ENCODE measurements at regions not wholly inside any gene's neighbourhood (a gene's known extent, or its start where the extent isn't known, plus 50 kb on each side); places are given as distances from the start of the nearest gene placed in this dataset.

GRCh38 chr1:5711079-5711478, 281.1 kb downstream of the NPHP4 start:
- POLR2A ChIA-PET: no interaction called here

DNA sequence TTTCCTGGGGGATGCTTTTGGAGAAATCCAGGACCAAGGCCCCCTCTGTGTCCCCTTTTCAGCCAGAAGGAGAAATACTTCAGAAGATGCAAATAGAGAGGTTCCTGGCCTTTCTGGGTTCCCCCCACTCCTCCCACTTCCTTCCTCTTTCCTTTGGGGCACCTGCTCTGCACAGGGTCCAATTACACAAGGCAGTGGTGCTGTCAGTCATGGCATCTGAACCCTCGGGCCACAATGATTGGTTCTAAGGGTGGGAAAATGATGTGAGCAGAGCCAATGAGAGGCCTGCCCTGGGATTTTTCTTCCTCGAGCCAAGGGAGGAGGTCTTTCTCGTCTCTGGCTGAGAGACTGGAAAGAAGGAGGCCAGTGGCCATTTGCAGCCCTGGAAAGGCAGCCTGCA, 282.2 kb downstream of the NPHP4 start:
- no peak for DNase-seq
- Mint-ChIP-seq H3K36me3 (ENCODE audit: insufficient read depth, unreplicated experiment) (no peaks in the 10 kb centered on the region), H3K4me3 (ENCODE audit: unreplicated experiment) (no peak overlapping the region), H3K27me3 (ENCODE audit: insufficient read depth, unreplicated experiment) (no peaks in the 10 kb centered on the region), H3K4me1 (ENCODE audit: low read depth, unreplicated experiment) (no peaks in the 10 kb centered on the region), H3K27ac (ENCODE audit: unreplicated experiment) (no peak overlapping the region), H3K9me3 (ENCODE audit: unreplicated experiment) (no peaks in the 10 kb centered on the region)
- Histone ChIP-seq H3K4me3 (ENCODE audit: low read depth, low read length) (no peak overlapping the region), H3K4me1 (no peaks in the 10 kb centered on the region), H3K9me3 (no peaks in the 10 kb centered on the region), H3K36me3 (ENCODE audit: control insufficient read depth, insufficient read depth, low read length) (no peaks in the 10 kb centered on the region), H3K27me3 (replicated peaks; ENCODE audit: control insufficient read depth, insufficient read depth, low read length) (no peaks in the 10 kb centered on the region)
- TF ChIP-seq, protein P1, sequence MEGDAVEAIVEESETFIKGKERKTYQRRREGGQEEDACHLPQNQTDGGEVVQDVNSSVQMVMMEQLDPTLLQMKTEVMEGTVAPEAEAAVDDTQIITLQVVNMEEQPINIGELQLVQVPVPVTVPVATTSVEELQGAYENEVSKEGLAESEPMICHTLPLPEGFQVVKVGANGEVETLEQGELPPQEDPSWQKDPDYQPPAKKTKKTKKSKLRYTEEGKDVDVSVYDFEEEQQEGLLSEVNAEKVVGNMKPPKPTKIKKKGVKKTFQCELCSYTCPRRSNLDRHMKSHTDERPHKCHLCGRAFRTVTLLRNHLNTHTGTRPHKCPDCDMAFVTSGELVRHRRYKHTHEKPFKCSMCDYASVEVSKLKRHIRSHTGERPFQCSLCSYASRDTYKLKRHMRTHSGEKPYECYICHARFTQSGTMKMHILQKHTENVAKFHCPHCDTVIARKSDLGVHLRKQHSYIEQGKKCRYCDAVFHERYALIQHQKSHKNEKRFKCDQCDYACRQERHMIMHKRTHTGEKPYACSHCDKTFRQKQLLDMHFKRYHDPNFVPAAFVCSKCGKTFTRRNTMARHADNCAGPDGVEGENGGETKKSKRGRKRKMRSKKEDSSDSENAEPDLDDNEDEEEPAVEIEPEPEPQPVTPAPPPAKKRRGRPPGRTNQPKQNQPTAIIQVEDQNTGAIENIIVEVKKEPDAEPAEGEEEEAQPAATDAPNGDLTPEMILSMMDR (IDR thresholded peaks at IDR 0.05; ENCODE audit: insufficient read depth in 1 of 2, low read depth in 1 of 2, low read length in 1 of 2, severe bottlenecking in 1 of 2, unreplicated experiment in 1 of 2): no peak
- BruUV-seq (replicated peaks): no TSS peak
- intact Hi-C loops (cut with micrococcal nuclease; ENCODE audit: unreplicated experiment): no loop called here
- ChIA-PET CTCF (no interaction called here), POLR2A (no interaction called here)

More at GRCh38 chr1:5711079-5711478, 281.1 kb downstream of the NPHP4 start:
- Mint-ChIP-seq H3K27me3 (ENCODE audit: insufficient read depth, unreplicated experiment) (no peaks in the 10 kb centered on the region), H3K36me3 (ENCODE audit: insufficient read depth, unreplicated experiment) (no peaks in the 10 kb centered on the region), H3K9me3 (ENCODE audit: unreplicated experiment) (no peaks in the 10 kb centered on the region), H3K27ac (ENCODE audit: unreplicated experiment) (no peak overlapping the region), H3K4me1 (ENCODE audit: low read depth, unreplicated experiment) (no peaks in the 10 kb centered on the region), H3K4me3 (ENCODE audit: unreplicated experiment) (no peak overlapping the region)
- H3K27me3 ChIP-seq (replicated peaks; ENCODE audit: control insufficient read depth, insufficient read depth, low read length): no peaks in the 10 kb centered on the region
- intact Hi-C loops (cut with micrococcal nuclease; ENCODE audit: unreplicated experiment): no loop called here
- CTCF ChIA-PET: no interaction called here
- no peaks in the 10 kb centered on the region for H3K36me3 ChIP-seq (ENCODE audit: control insufficient read depth, insufficient read depth, low read length)
- DNase-seq: no peak
- no peak overlapping the region for H3K4me3 ChIP-seq (ENCODE audit: low read depth, low read length)
- TF ChIP-seq, protein P1 (IDR thresholded peaks at IDR 0.05; ENCODE audit: insufficient read depth in 1 of 2, low read depth in 1 of 2, low read length in 1 of 2, severe bottlenecking in 1 of 2, unreplicated experiment in 1 of 2): no peak
- H3K9me3 ChIP-seq: peaks cover 6% of the 10 kb centered on the region; the same call in 1 of the 2 replicates
- no TSS peak for BruUV-seq (replicated peaks)
- no peaks in the 10 kb centered on the region for H3K4me1 ChIP-seq

GRCh38 chr1:5709461-5709975, 282.7 kb downstream of the NPHP4 start:
- Mint-ChIP-seq H3K4me3 (ENCODE audit: unreplicated experiment) (no peak overlapping the region), H3K27me3 (ENCODE audit: insufficient read depth, unreplicated experiment) (no peaks in the 10 kb centered on the region), H3K36me3 (ENCODE audit: insufficient read depth, unreplicated experiment) (no peaks in the 10 kb centered on the region), H3K27ac (ENCODE audit: unreplicated experiment) (no peak overlapping the region), H3K4me1 (ENCODE audit: low read depth, unreplicated experiment) (no peaks in the 10 kb centered on the region), H3K9me3 (ENCODE audit: unreplicated experiment) (no peaks in the 10 kb centered on the region)
- no peaks in the 10 kb centered on the region for H3K36me3 ChIP-seq (ENCODE audit: control insufficient read depth, insufficient read depth, low read length)
- no peak for DNase-seq
- no TSS peak for BruUV-seq (replicated peaks)
- intact Hi-C loops (cut with micrococcal nuclease; ENCODE audit: unreplicated experiment): no loop called here
- H3K9me3 ChIP-seq: no peaks in the 10 kb centered on the region
- H3K4me3 ChIP-seq (ENCODE audit: low read depth, low read length): no peak overlapping the region
- TF ChIP-seq, protein P1 (IDR thresholded peaks at IDR 0.05; ENCODE audit: insufficient read depth in 1 of 2, low read depth in 1 of 2, low read length in 1 of 2, severe bottlenecking in 1 of 2, unreplicated experiment in 1 of 2): no peak
- POLR2A ChIA-PET: no interaction called here
- CTCF ChIA-PET: no interaction called here
- no peaks in the 10 kb centered on the region for H3K4me1 ChIP-seq
- no peaks in the 10 kb centered on the region for H3K27me3 ChIP-seq (replicated peaks; ENCODE audit: control insufficient read depth, insufficient read depth, low read length)

Measured in Caco-2 (cell line).